Right lobe of liver (tissue), 4 donors: ENCODE measurements at regions not wholly inside any gene's neighbourhood (a gene's known extent, or its start where the extent isn't known, plus 50 kb on each side); places are given as distances from the start of the nearest gene placed in this dataset.

Experiments used
- POLR2A ChIP-seq: fragments of 450-650 bp; IDR thresholded peaks from one replicate; pipeline ENCODE4 v1.6.1; 2017; ENCODE audit warnings: antibody characterized with exemption, mild to moderate bottlenecking
- TF ChIP-seq, protein P1 (sequence below), 4 donors: fragments of 200-600 bp in 3 of 4; fragments of 450-650 bp in 1 of 4; IDR thresholded peaks; one replicate each; pipeline versions ENCODE4 v1.5.1 to v1.8.0; 2016 to 2022; ENCODE audit warnings: antibody characterized with exemption in 4 of 4, mild to moderate bottlenecking in 2 of 4
- donor health status: DM: no; HTN: no; CAD: no.
- donor health status: DM: no; HTN: no; CAD: no.
- donor health status: DM: no; HTN: yes; CAD: no.

DNA sequence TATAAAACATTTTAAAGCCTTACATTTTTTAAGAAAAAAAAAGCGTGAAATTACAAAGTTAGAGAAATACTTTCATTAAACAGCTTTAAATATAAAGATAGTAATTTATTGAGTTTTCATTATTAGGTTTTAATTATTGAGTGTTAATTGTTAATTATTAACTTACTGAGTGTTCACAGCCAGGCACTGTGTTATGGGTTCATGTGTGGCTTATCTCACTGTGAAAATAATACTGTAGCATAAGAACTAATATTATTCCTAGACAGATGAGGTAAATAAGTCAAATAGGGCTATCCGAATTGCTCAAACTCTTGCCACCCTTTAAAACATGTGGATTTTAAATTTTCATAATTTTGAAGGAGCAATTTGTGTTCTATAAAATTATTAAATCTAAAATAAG is 956.1 kb upstream of the PCDH20 start:
- TF ChIP-seq, protein P1, sequence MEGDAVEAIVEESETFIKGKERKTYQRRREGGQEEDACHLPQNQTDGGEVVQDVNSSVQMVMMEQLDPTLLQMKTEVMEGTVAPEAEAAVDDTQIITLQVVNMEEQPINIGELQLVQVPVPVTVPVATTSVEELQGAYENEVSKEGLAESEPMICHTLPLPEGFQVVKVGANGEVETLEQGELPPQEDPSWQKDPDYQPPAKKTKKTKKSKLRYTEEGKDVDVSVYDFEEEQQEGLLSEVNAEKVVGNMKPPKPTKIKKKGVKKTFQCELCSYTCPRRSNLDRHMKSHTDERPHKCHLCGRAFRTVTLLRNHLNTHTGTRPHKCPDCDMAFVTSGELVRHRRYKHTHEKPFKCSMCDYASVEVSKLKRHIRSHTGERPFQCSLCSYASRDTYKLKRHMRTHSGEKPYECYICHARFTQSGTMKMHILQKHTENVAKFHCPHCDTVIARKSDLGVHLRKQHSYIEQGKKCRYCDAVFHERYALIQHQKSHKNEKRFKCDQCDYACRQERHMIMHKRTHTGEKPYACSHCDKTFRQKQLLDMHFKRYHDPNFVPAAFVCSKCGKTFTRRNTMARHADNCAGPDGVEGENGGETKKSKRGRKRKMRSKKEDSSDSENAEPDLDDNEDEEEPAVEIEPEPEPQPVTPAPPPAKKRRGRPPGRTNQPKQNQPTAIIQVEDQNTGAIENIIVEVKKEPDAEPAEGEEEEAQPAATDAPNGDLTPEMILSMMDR (IDR thresholded peaks at IDR 0.05) = no peak
- no peak for TF ChIP-seq POLR2A
